HepG2 (cell line): ENCODE measurements at regions not wholly inside any gene's neighbourhood (a gene's known extent, or its start where the extent isn't known, plus 50 kb on each side); places are given as distances from the start of the nearest gene placed in this dataset.

Experiments
- ATAC-seq: fragments of 200-7000 bp; cut with Tn5 transposase; 3 replicates; pipeline ENCODE4 v1.9.1; 2020; ENCODE audit warnings: mild to moderate bottlenecking, moderate library complexity
- BruUV-seq: library from RNA; stranded (reverse); fragments of 400-500 nt; replicated peaks from 2 replicates; lab custom pipeline; 2021; lab: Mats Ljungman, UMichigan
- CTCF ChIA-PET: fragments of 300-600 bp; formaldehyde crosslinking; extraction: SDS; loops from one replicate; lab custom pipeline; 2021; ENCODE audit warnings: low total read pairs, inconsistent platforms, low intra/inter-chr PET ratio; lab: Yijun Ruan, JAX
- POLR2A ChIA-PET: fragments of 350-600 bp; sonication (Branson Sonifier 250); formaldehyde crosslinking; loops from one replicate; lab custom pipeline; 2020; ENCODE audit warnings: antibody characterized with exemption, inconsistent platforms; lab: Yijun Ruan, JAX
- DNase-seq: peaks from one replicate; pipeline ENCODE4 v3.0.0-alpha.2; 2015; ENCODE audit warnings: low spot score
- FAIRE-seq: peaks from 3 replicates; lab custom pipeline; 2011; peaks lifted over from hg19 to GRCh38; lab: Jason Lieb, UNC
- H2AFZ ChIP-seq: one replicate; pipeline ENCODE4 v1.6.1; 2011; ENCODE audit warnings: low read length, inconsistent platforms
- H3K27ac ChIP-seq: fragments of 300-600 bp; 3 replicates; pipeline ENCODE4 v1.8.0; 2011; ENCODE audit warnings: mixed run types, mild to moderate bottlenecking, mixed read lengths, low read length, inconsistent platforms; ENCODE audit not compliant: insufficient read depth; ENCODE audit errors: extremely low read length
- H3K27me3 ChIP-seq, 2 experiments: fragments of 200-600 bp in 1 of 2; 2 replicates in 1 of 2; 3 replicates in 1 of 2; pipeline versions ENCODE4 v1.6.0 to v1.8.0; 2011; ENCODE audit warnings: low read length in 2 of 2, mild to moderate bottlenecking in 2 of 2, moderate library complexity in 2 of 2, inconsistent platforms in 1 of 2; ENCODE audit not compliant: insufficient read depth in 2 of 2, control insufficient read depth in 1 of 2
- H3K36me3 ChIP-seq, 2 experiments: fragments of 200-600 bp in 1 of 2; replicated peaks in 1 of 2; 2 replicates in 1 of 2; 3 replicates in 1 of 2; pipeline versions ENCODE4 v1.5.1 to v1.8.0; 2011; ENCODE audit warnings: low read length in 2 of 2, inconsistent platforms in 1 of 2; ENCODE audit not compliant: insufficient read depth in 2 of 2, control insufficient read depth in 1 of 2
- H3K4me1 ChIP-seq: 2 replicates; pipeline ENCODE4 v1.5.1; 2012; ENCODE audit warnings: low read length, inconsistent platforms; ENCODE audit not compliant: insufficient read depth
- H3K4me2 ChIP-seq: 2 replicates; pipeline ENCODE4 v1.6.0; 2011; ENCODE audit warnings: low read depth, low read length, inconsistent platforms
- H3K4me3 ChIP-seq, 3 experiments: fragments of 200-600 bp in 1 of 3; sonication (generic), shearing (Covaris generic) in 1 of 3; replicated peaks in 1 of 3; 2 replicates each; pipeline ENCODE4 v1.5.1; 2011 to 2016; ENCODE audit warnings: low read length in 3 of 3, inconsistent platforms in 2 of 3, low read depth in 2 of 3, mild to moderate bottlenecking in 2 of 3, control low read depth in 1 of 3, mixed read lengths in 1 of 3; ENCODE audit not compliant: insufficient read depth in 1 of 3
- H3K79me2 ChIP-seq: one replicate; pipeline ENCODE4 v1.6.1; 2011; ENCODE audit warnings: low read length, inconsistent platforms; ENCODE audit not compliant: insufficient read depth
- H3K9ac ChIP-seq: 2 replicates; pipeline ENCODE4 v1.6.0; 2011; ENCODE audit warnings: mild to moderate bottlenecking, low read depth, low read length, inconsistent platforms; ENCODE audit not compliant: insufficient read depth
- H3K9me3 ChIP-seq: 2 replicates; pipeline ENCODE4 v1.5.1; 2012; ENCODE audit warnings: mild to moderate bottlenecking, low read length
- H4K20me1 ChIP-seq: 2 replicates; pipeline ENCODE4 v1.6.0; 2011; ENCODE audit warnings: inconsistent platforms, mild to moderate bottlenecking, low read length, moderate library complexity; ENCODE audit not compliant: insufficient read depth
- CBFB ChIP-seq: sonication (generic); formaldehyde crosslinking; IDR thresholded peaks from 2 replicates; pipeline ENCODE4 v1.4.0; 2020; ENCODE audit warnings: missing genetic modification reagents
- HCFC1 ChIP-seq: fragments of 150-350 bp; IDR thresholded peaks from 2 replicates; pipeline ENCODE4 v1.6.1; 2014; ENCODE audit warnings: low read depth, low read length
- HDAC1 ChIP-seq: sonication (generic); formaldehyde crosslinking; IDR thresholded peaks from 2 replicates; pipeline ENCODE4 v1.5.1; 2020; ENCODE audit warnings: mild to moderate bottlenecking, missing genetic modification reagents
- KLF13 ChIP-seq: sonication (generic); formaldehyde crosslinking; IDR thresholded peaks from 2 replicates; pipeline ENCODE4 v1.4.0; 2020; ENCODE audit warnings: mild to moderate bottlenecking, missing genetic modification reagents
- KLF6 ChIP-seq: IDR thresholded peaks from 2 replicates; pipeline ENCODE4 v1.8.0; 2016; ENCODE audit warnings: missing biosample characterization, missing genetic modification reagents
- PHB2 ChIP-seq: fragments of 450-650 bp; IDR thresholded peaks from 2 replicates; pipeline ENCODE4 v1.6.1; 2018; ENCODE audit not compliant: partially characterized antibody
- RXRA ChIP-seq: sonication (generic); formaldehyde crosslinking; IDR thresholded peaks from 2 replicates; pipeline ENCODE4 v1.5.1; 2020; ENCODE audit warnings: missing genetic modification reagents
- SMARCC2 ChIP-seq: fragments of 450-650 bp; IDR thresholded peaks from 2 replicates; pipeline ENCODE4 v1.6.1; 2017; ENCODE audit warnings: antibody characterized with exemption, mild to moderate bottlenecking
- SMC3 ChIP-seq: IDR thresholded peaks from 2 replicates; pipeline ENCODE4 v1.6.1; 2011; ENCODE audit warnings: low read length, improper control_type of control experiment
- SP140L ChIP-seq: sonication (generic); formaldehyde crosslinking; IDR thresholded peaks from 2 replicates; pipeline ENCODE4 v1.4.0; 2020; ENCODE audit warnings: missing genetic modification reagents, borderline replicate concordance
- TSC22D2 ChIP-seq: sonication (generic); formaldehyde crosslinking; IDR thresholded peaks from 2 replicates; pipeline ENCODE4 v1.5.1; 2020; ENCODE audit warnings: missing genetic modification reagents, mild to moderate bottlenecking, borderline replicate concordance
- ZBTB3 ChIP-seq: sonication (generic); formaldehyde crosslinking; IDR thresholded peaks from 2 replicates; pipeline ENCODE4 v1.4.0; 2020; ENCODE audit warnings: low read depth, mild to moderate bottlenecking, moderate library complexity, missing genetic modification reagents, borderline replicate concordance
- ZFP36L2 ChIP-seq: sonication (generic); formaldehyde crosslinking; IDR thresholded peaks from 2 replicates; pipeline ENCODE4 v1.4.0; 2020; ENCODE audit warnings: missing genetic modification reagents
- ZNF430 ChIP-seq: sonication (generic); formaldehyde crosslinking; IDR thresholded peaks from 2 replicates; pipeline ENCODE4 v1.9.0; 2021; ENCODE audit warnings: mild to moderate bottlenecking, missing genetic modification reagents
- ZNF563 ChIP-seq: sonication (generic); formaldehyde crosslinking; IDR thresholded peaks from 2 replicates; pipeline ENCODE4 v1.8.0; 2022; ENCODE audit warnings: mild to moderate bottlenecking, moderate library complexity, missing genetic modification reagents
- ZNF782 ChIP-seq: sonication (generic); formaldehyde crosslinking; IDR thresholded peaks from 2 replicates; pipeline ENCODE4 v1.4.0; 2020; ENCODE audit warnings: missing genetic modification reagents, mild to moderate bottlenecking, borderline replicate concordance
- WGBS: methylation state at CpG from one replicate; pipeline ENCODE4 v1.1.6; 2017; ENCODE audit warnings: low lambda C conversion rate; 5-methylcytosine and 5-hydroxymethylcytosine counted together
- in situ Hi-C: cut with HindIII; loops from 2 replicates; pipeline ENCODE4 v1.10.0; 2017; ENCODE audit warnings: low pct_unique_long_range_greater_than_20kb; ENCODE audit not compliant: extremely low pct_ligation_motif_present
- intact Hi-C: fragments of 100-400 bp; cut with micrococcal nuclease; formaldehyde crosslinking; loops from one replicate; pipeline ENCODE4 v1.10.0; 2022; ENCODE audit not compliant: unreplicated experiment
- TF ChIP-seq, protein P1 (sequence below): sonication (generic); formaldehyde crosslinking; IDR thresholded peaks from 2 replicates; pipeline ENCODE4 v1.8.1; 2023; ENCODE audit warnings: mild to moderate bottlenecking, missing genetic modification reagents
- TF ChIP-seq, protein P2 (sequence below): sonication (generic); formaldehyde crosslinking; conservative IDR thresholded peaks from 2 replicates; pipeline ENCODE4 v1.8.0; 2022; ENCODE audit warnings: mild to moderate bottlenecking, moderate library complexity, missing genetic modification reagents
- TF ChIP-seq, protein P3 (sequence below): sonication (generic); formaldehyde crosslinking; IDR thresholded peaks from 2 replicates; pipeline ENCODE4 v1.5.0; 2020; ENCODE audit warnings: missing genetic modification reagents, mild to moderate bottlenecking, borderline replicate concordance

DNA sequence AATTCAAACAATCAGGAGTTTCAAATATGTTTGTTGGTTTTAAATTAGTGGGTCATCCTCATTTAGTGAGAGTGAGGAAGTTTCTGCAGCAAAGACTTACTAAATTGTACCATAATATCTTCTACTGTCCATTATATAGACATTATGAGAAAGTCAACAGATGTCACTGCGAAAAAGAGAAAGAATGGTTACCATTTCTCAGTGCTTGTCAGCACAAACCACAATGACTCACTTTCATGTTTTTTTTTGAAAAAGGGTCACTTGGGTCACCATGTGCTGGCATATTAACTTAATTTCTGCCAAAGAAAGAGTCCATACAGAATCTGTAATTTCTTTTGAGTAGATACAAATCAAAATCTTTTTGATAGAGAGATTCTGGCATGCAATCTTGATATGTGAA is 924.6 kb upstream of the FAT3 start:
- DNase-seq (no peak), FAIRE-seq (no peak), ATAC-seq (no peak)
- no peaks in the 10 kb centered on the region for H3K79me2 ChIP-seq
- no peak overlapping the region for H2AFZ ChIP-seq
- BruUV-seq: no TSS peak
- in situ Hi-C loops: no loop called here
- no peaks in the 10 kb centered on the region for H3K36me3 ChIP-seq
- no peak overlapping the region for H3K4me3 ChIP-seq
- no peak overlapping the region for H3K9ac ChIP-seq
- CTCF ChIA-PET: no interaction called here
- intact Hi-C loops: no loop called here
- H3K4me2 ChIP-seq: no peak overlapping the region
- no peaks in the 10 kb centered on the region for H4K20me1 ChIP-seq
- no peaks in the 10 kb centered on the region for H3K9me3 ChIP-seq
- no peaks in the 10 kb centered on the region for H3K27me3 ChIP-seq
- no peak overlapping the region for H3K27ac ChIP-seq
- H3K4me1 ChIP-seq: no peaks in the 10 kb centered on the region
- no peak for TF ChIP-seq PHB2
- TF ChIP-seq KLF13 (CRISPR knock-in tag): no peak
- TF ChIP-seq, protein P1, sequence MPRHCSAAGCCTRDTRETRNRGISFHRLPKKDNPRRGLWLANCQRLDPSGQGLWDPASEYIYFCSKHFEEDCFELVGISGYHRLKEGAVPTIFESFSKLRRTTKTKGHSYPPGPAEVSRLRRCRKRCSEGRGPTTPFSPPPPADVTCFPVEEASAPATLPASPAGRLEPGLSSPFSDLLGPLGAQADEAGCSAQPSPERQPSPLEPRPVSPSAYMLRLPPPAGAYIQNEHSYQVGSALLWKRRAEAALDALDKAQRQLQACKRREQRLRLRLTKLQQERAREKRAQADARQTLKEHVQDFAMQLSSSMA (CRISPR knock-in tag): no peak
- no peak for TF ChIP-seq TSC22D2 (CRISPR knock-in tag)
- no peak for TF ChIP-seq CBFB
- TF ChIP-seq SMC3: no peak
- TF ChIP-seq SMARCC2: no peak
- TF ChIP-seq, protein P2, sequence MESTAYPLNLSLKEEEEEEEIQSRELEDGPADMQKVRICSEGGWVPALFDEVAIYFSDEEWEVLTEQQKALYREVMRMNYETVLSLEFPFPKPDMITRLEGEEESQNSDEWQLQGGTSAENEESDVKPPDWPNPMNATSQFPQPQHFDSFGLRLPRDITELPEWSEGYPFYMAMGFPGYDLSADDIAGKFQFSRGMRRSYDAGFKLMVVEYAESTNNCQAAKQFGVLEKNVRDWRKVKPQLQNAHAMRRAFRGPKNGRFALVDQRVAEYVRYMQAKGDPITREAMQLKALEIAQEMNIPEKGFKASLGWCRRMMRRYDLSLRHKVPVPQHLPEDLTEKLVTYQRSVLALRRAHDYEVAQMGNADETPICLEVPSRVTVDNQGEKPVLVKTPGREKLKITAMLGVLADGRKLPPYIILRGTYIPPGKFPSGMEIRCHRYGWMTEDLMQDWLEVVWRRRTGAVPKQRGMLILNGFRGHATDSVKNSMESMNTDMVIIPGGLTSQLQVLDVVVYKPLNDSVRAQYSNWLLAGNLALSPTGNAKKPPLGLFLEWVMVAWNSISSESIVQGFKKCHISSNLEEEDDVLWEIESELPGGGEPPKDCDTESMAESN: no peak
- no peak for TF ChIP-seq ZNF563 (CRISPR knock-in tag)
- no peak for TF ChIP-seq ZNF430 (CRISPR knock-in tag)
- TF ChIP-seq HDAC1 (CRISPR knock-in tag): no peak
- no peak for TF ChIP-seq ZFP36L2
- TF ChIP-seq, protein P3, sequence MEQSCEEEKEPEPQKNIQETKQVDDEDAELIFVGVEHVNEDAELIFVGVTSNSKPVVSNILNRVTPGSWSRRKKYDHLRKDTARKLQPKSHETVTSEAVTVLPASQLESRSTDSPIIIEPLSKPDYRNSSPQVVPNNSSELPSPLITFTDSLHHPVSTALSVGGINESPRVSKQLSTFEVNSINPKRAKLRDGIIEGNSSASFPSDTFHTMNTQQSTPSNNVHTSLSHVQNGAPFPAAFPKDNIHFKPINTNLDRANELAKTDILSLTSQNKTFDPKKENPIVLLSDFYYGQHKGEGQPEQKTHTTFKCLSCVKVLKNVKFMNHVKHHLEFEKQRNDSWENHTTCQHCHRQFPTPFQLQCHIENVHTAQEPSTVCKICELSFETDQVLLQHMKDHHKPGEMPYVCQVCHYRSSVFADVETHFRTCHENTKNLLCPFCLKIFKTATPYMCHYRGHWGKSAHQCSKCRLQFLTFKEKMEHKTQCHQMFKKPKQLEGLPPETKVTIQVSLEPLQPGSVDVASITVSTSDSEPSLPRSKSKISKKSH: no peak
- TF ChIP-seq RXRA (CRISPR knock-in tag): no peak
- no peak for TF ChIP-seq SP140L
- TF ChIP-seq KLF6 (CRISPR knock-in tag): no peak
- no peak for TF ChIP-seq ZBTB3 (CRISPR knock-in tag)
- no peak for TF ChIP-seq ZNF782 (CRISPR knock-in tag)
- TF ChIP-seq HCFC1: no peak
- POLR2A ChIA-PET: no interaction called here
- WGBS: 33% methylated on average over 1 of the region's 1 CpG
